Nephron (organoid): ENCODE measurements at regions not wholly inside any gene's neighbourhood (a gene's known extent, or its start where the extent isn't known, plus 50 kb on each side); places are given as distances from the start of the nearest gene placed in this dataset.
"Not testable (repeated sequence)": the region's sequence is repeated elsewhere in the genome, so short reads cannot be mapped to it uniquely, and the experiment has no call there.

Experiments
- H3K27ac Mint-ChIP-seq, 3 experiments: 2 replicates each; pipeline ENCODE4 v1.8.0; 2020; ENCODE audit warnings: mixed read lengths in 3 of 3, mild to moderate bottlenecking in 2 of 3, moderate library complexity in 1 of 3
- H3K27me3 Mint-ChIP-seq: 2 replicates; pipeline ENCODE4 v1.8.0; 2021; ENCODE audit warnings: low read depth, mild to moderate bottlenecking, moderate library complexity, mixed read lengths
- H3K36me3 Mint-ChIP-seq: 2 replicates; pipeline ENCODE4 v1.8.0; 2020; ENCODE audit warnings: low read depth, mixed read lengths
- H3K4me1 Mint-ChIP-seq: 2 replicates; pipeline ENCODE4 v1.8.0; 2020; ENCODE audit warnings: mixed read lengths
- H3K4me3 Mint-ChIP-seq, 3 experiments: 2 replicates each; pipeline ENCODE4 v1.8.0; 2020; ENCODE audit warnings: mild to moderate bottlenecking in 3 of 3, mixed read lengths in 3 of 3, moderate library complexity in 2 of 3
- H3K9me3 Mint-ChIP-seq: 2 replicates; pipeline ENCODE4 v1.8.0; 2020; ENCODE audit warnings: mixed read lengths
- CTCF ChIP-seq, 3 experiments: fragments of 200-600 bp; sonication (generic); IDR thresholded peaks; one replicate each; pipeline ENCODE4 v1.5.0; 2021; ENCODE audit warnings: antibody characterized with exemption in 3 of 3; ENCODE audit not compliant: unreplicated experiment in 3 of 3

- Mint-ChIP-seq H3K4me1 (no peaks in the 10 kb centered on the region), H3K27me3 (no peaks in the 10 kb centered on the region), H3K4me3 (no peak overlapping the region), H3K36me3 (no peaks in the 10 kb centered on the region), H3K27ac (no peak overlapping the region), H3K9me3 (no peaks in the 10 kb centered on the region)
- TF ChIP-seq CTCF (IDR thresholded peaks at IDR 0.05; ENCODE audit: unreplicated experiment in 3 of 3) = no peak
Measured at GRCh38 chr3:36178018-36178417, 202.3 kb upstream of the STAC start.

- TF ChIP-seq CTCF (IDR thresholded peaks at IDR 0.05; ENCODE audit: unreplicated experiment in 3 of 3) = no peak
- H3K27me3 Mint-ChIP-seq = no peaks in the 10 kb centered on the region
- no peak overlapping the region for H3K27ac Mint-ChIP-seq
- no peak overlapping the region for H3K4me3 Mint-ChIP-seq
- H3K4me1 Mint-ChIP-seq = no peaks in the 10 kb centered on the region
- H3K36me3 Mint-ChIP-seq = no peaks in the 10 kb centered on the region
- H3K9me3 Mint-ChIP-seq = peaks cover 3% of the 10 kb centered on the region
Measured at GRCh38 chr3:36182024-36182423, 198.3 kb upstream of the STAC start.

- not testable (repeated sequence) for H3K4me3 Mint-ChIP-seq, H3K27ac Mint-ChIP-seq, H3K4me1 Mint-ChIP-seq, H3K27me3 Mint-ChIP-seq, H3K36me3 Mint-ChIP-seq
- peaks cover 17% of the 10 kb centered on the region for H3K9me3 Mint-ChIP-seq
Measured at GRCh38 chr3:36187197-36187596, 193.1 kb upstream of the STAC start.

- Mint-ChIP-seq H3K4me3 (no peak overlapping the region), H3K36me3 (no peaks in the 10 kb centered on the region), H3K27me3 (no peaks in the 10 kb centered on the region)
Measured at GRCh38 chr3:36192901-36193300, 187.4 kb upstream of the STAC start.

GRCh38 chr3:36193448-36193847 is 186.9 kb upstream of the STAC start:
- no peaks in the 10 kb centered on the region for H3K36me3 Mint-ChIP-seq
- no peak overlapping the region for H3K4me3 Mint-ChIP-seq
- H3K9me3 Mint-ChIP-seq = peaks cover 5% of the 10 kb centered on the region
- no peaks in the 10 kb centered on the region for H3K4me1 Mint-ChIP-seq
- TF ChIP-seq CTCF (IDR thresholded peaks at IDR 0.05; ENCODE audit: unreplicated experiment in 3 of 3) = no peak
- no peak overlapping the region for H3K27ac Mint-ChIP-seq
- no peaks in the 10 kb centered on the region for H3K27me3 Mint-ChIP-seq

More at GRCh38 chr3:36192901-36193300, 187.4 kb upstream of the STAC start:
- H3K9me3 Mint-ChIP-seq = peaks cover 7% of the 10 kb centered on the region
- TF ChIP-seq CTCF (IDR thresholded peaks at IDR 0.05; ENCODE audit: unreplicated experiment in 3 of 3) = no peak
- no peaks in the 10 kb centered on the region for H3K4me1 Mint-ChIP-seq
- H3K27ac Mint-ChIP-seq = no peak overlapping the region

- no peaks in the 10 kb centered on the region for H3K4me1 Mint-ChIP-seq
- TF ChIP-seq CTCF (IDR thresholded peaks at IDR 0.05; ENCODE audit: unreplicated experiment in 3 of 3) = no peak
- H3K36me3 Mint-ChIP-seq = no peaks in the 10 kb centered on the region
- H3K27ac Mint-ChIP-seq = no peak overlapping the region
- no peaks in the 10 kb centered on the region for H3K9me3 Mint-ChIP-seq
- H3K4me3 Mint-ChIP-seq = no peak overlapping the region
- no peaks in the 10 kb centered on the region for H3K27me3 Mint-ChIP-seq
Measured at GRCh38 chr3:36196058-36196457, 184.2 kb upstream of the STAC start.
